RKO (cell line): ENCODE measurements at regions not wholly inside any gene's neighbourhood (a gene's known extent, or its start where the extent isn't known, plus 50 kb on each side); places are given as distances from the start of the nearest gene placed in this dataset.

ENCODE experiments used
- DNase-seq: peaks from one replicate; pipeline ENCODE4 v3.0.0-alpha.2; 2016; ENCODE audit warnings: low spot score

- DNase-seq: no peak
Measured at GRCh38 chr4:36823199-36823967, 421.2 kb upstream of the NWD2 start.

- no peak for DNase-seq
Measured at GRCh38 chr4:36824682-36825081, 419.9 kb upstream of the NWD2 start.

- no peak for DNase-seq
Measured at GRCh38 chr4:36835246-36835645, 409.3 kb upstream of the NWD2 start.

- DNase-seq: peak; percentile 14
Measured at GRCh38 chr4:36841583-36842326, 402.8 kb upstream of the NWD2 start.

GRCh38 chr4:36844448-36844847, 400.1 kb upstream of the NWD2 start:
- no peak for DNase-seq

GRCh38 chr4:36852856-36853255, 391.7 kb upstream of the NWD2 start:
- no peak for DNase-seq

- no peak for DNase-seq
Measured at GRCh38 chr4:36854554-36854953, 390.0 kb upstream of the NWD2 start.

- no peak for DNase-seq
Measured at GRCh38 chr4:36863601-36864000, 380.9 kb upstream of the NWD2 start.

GRCh38 chr4:36870121-36870520, 374.4 kb upstream of the NWD2 start:
- no peak for DNase-seq

GRCh38 chr4:36872679-36873078, 371.9 kb upstream of the NWD2 start:
- no peak for DNase-seq

- DNase-seq: no peak
Measured at GRCh38 chr4:36884151-36884550, 360.4 kb upstream of the NWD2 start.

GRCh38 chr4:36891971-36892370, 352.6 kb upstream of the NWD2 start:
- no peak for DNase-seq

GRCh38 chr4:36900446-36900987, 344.0 kb upstream of the NWD2 start:
- no peak for DNase-seq

- DNase-seq: no peak
Measured at GRCh38 chr4:36904823-36905222, 339.7 kb upstream of the NWD2 start.

GRCh38 chr4:36914106-36914505, 330.4 kb upstream of the NWD2 start:
- DNase-seq: peak; percentile 3

GRCh38 chr4:36915717-36916116, 328.8 kb upstream of the NWD2 start:
- DNase-seq: no peak

GRCh38 chr4:36917413-36917812, 327.1 kb upstream of the NWD2 start:
- no peak for DNase-seq

- DNase-seq: no peak
Measured at GRCh38 chr4:36919721-36920120, 324.8 kb upstream of the NWD2 start.

- peak; percentile 6 for DNase-seq
Measured at GRCh38 chr4:36921476-36922216, 322.9 kb upstream of the NWD2 start.

- DNase-seq: no peak
Measured at GRCh38 chr4:36930562-36931111, 313.9 kb upstream of the NWD2 start.

- DNase-seq: no peak
Measured at GRCh38 chr4:36944232-36944631, 300.3 kb upstream of the NWD2 start.

- no peak for DNase-seq
Measured at GRCh38 chr4:36961420-36961819, 283.1 kb upstream of the NWD2 start.
